ENCODE measurements at regions not wholly inside any gene's neighbourhood (a gene's known extent, or its start where the extent isn't known, plus 50 kb on each side); places are given as distances from the start of the nearest gene placed in this dataset.
"Not testable (repeated sequence)": the region's sequence is repeated elsewhere in the genome, so short reads cannot be mapped to it uniquely, and the experiment has no call there.

GRCh38 chrX:65610481-65610880 lies 57.0 kb upstream of the MSN start:
- DNase-seq: no peak

GRCh38 chrX:65610040-65610439 lies 57.4 kb upstream of the MSN start:
- DNase-seq: no peak

- no peak for DNase-seq
Measured at GRCh38 chrX:65609237-65609636, 58.2 kb upstream of the MSN start.

GRCh38 chrX:65608026-65608425 lies 59.4 kb upstream of the MSN start:
- DNase-seq: no peak

- DNase-seq: no peak
Measured at GRCh38 chrX:65607070-65607742, 60.2 kb upstream of the MSN start.

- DNase-seq: no peak
Measured at GRCh38 chrX:65602221-65602560, 65.3 kb upstream of the MSN start.

GRCh38 chrX:65601530-65602220 lies 65.8 kb upstream of the MSN start:
- no peak for DNase-seq

- DNase-seq: no peak
Measured at GRCh38 chrX:65601126-65601525, 66.3 kb upstream of the MSN start.

GRCh38 chrX:65600106-65600505 lies 65.5 kb upstream of the LAS1L start:
- no peak for DNase-seq

- DNase-seq: no peak
Measured at GRCh38 chrX:65598559-65599147, 64.1 kb upstream of the LAS1L start.

GRCh38 chrX:65596270-65597034 lies 61.9 kb upstream of the LAS1L start:
- DNase-seq: no peak

- DNase-seq: peak; percentile 83 to 91
Measured at GRCh38 chrX:65595460-65595876, 60.9 kb upstream of the LAS1L start.

GRCh38 chrX:65591206-65591605 lies 56.6 kb upstream of the LAS1L start:
- DNase-seq: no peak

- DNase-seq: no peak
Measured at GRCh38 chrX:65589304-65589703, 54.7 kb upstream of the LAS1L start.

- no peak for DNase-seq
Measured at GRCh38 chrX:65588795-65589194, 54.2 kb upstream of the LAS1L start.

- DNase-seq: peak in 1 of 2 experiments; percentile 35
Measured at GRCh38 chrX:65587616-65588526, 53.3 kb upstream of the LAS1L start.

- no peak for DNase-seq
Measured at GRCh38 chrX:65586491-65586890, 51.9 kb upstream of the LAS1L start.

- not testable (repeated sequence) for DNase-seq
Measured at GRCh38 chrX:65585226-65585625, 50.6 kb upstream of the LAS1L start.
